Kidney (tissue), 13 donors: ENCODE measurements at regions not wholly inside any gene's neighbourhood (a gene's known extent, or its start where the extent isn't known, plus 50 kb on each side); places are given as distances from the start of the nearest gene placed in this dataset.
"Not testable (repeated sequence)": the region's sequence is repeated elsewhere in the genome, so short reads cannot be mapped to it uniquely, and the experiment has no call there.

Experiments
- DNase-seq, 5 donors: peaks; one replicate each; pipeline ENCODE4 v3.0.0-alpha.2; 2013 to 2020
- FAIRE-seq: peaks from 2 replicates; lab custom pipeline; 2012; peaks lifted over from hg19 to GRCh38; lab: Jason Lieb, UNC
- H3K27ac ChIP-seq, 2 donors: one replicate each; pipeline ENCODE4 v1.7.0; 2013; ENCODE audit warnings: low read depth in 2 of 2, low read length in 2 of 2, inconsistent platforms in 1 of 2
- H3K27me3 ChIP-seq: one replicate; pipeline ENCODE4 v1.7.1; 2013; ENCODE audit warnings: low read length, inconsistent platforms; ENCODE audit not compliant: control insufficient read depth, insufficient read depth
- H3K36me3 ChIP-seq, 3 donors: one replicate each; pipeline versions ENCODE4 v1.7.0 to v1.7.1; 2013; ENCODE audit warnings: low read length in 3 of 3, control low read depth in 1 of 3, inconsistent platforms in 1 of 3; ENCODE audit not compliant: insufficient read depth in 3 of 3, control insufficient read depth in 2 of 3
- H3K4me1 ChIP-seq, 3 donors: one replicate each; pipeline versions ENCODE4 v1.7.0 to v1.7.1; 2013; ENCODE audit warnings: low read length in 3 of 3, inconsistent platforms in 1 of 3, low read depth in 1 of 3; ENCODE audit not compliant: control insufficient read depth in 2 of 3, insufficient read depth in 2 of 3
- H3K4me3 ChIP-seq, 3 donors: one replicate each; pipeline versions ENCODE4 v1.7.0 to v1.8.1; 2013; ENCODE audit warnings: low read length in 3 of 3, control low read depth in 1 of 3, inconsistent platforms in 1 of 3
- H3K9ac ChIP-seq, 3 donors: one replicate each; pipeline versions ENCODE4 v1.7.0 to v1.7.1; 2013; ENCODE audit warnings: low read length in 3 of 3, control low read depth in 1 of 3, inconsistent platforms in 1 of 3
- H3K9me3 ChIP-seq, 3 donors: one replicate each; pipeline versions ENCODE4 v1.7.0 to v1.7.1; 2013; ENCODE audit warnings: low read length in 3 of 3, control low read depth in 1 of 3, inconsistent platforms in 1 of 3; ENCODE audit not compliant: control insufficient read depth in 2 of 3, insufficient read depth in 1 of 3
- CTCF ChIP-seq: IDR thresholded peaks from 3 replicates; pipeline ENCODE4 v1.5.1; 2012; ENCODE audit warnings: mild to moderate bottlenecking, moderate library complexity, borderline replicate concordance; ENCODE audit not compliant: insufficient read depth; ENCODE audit errors: extremely low read depth
- intact Hi-C: fragments of 100-400 bp; cut with DNase I; formaldehyde crosslinking; loops from one replicate; pipeline ENCODE4 v1.11.1; 2022
- donor health status: control.
- donor health status: control.
- donor health status: control.
- donor health status: control.
- donor health status: control.
- donor health status: DM: yes; HTN: yes; CAD: no.
- donor health status: Normal renal cell carcinoma (clear cell type).

GRCh38 chr19:29154163-29154562, 58.8 kb downstream of the UQCRFS1 start:
- no peaks in the 10 kb centered on the region for H3K27me3 ChIP-seq
- TF ChIP-seq CTCF = no peak
- no peaks in the 10 kb centered on the region for H3K36me3 ChIP-seq
- DNase-seq = no peak
- H3K9me3 ChIP-seq = peaks cover 0 to 13% (median 0%) of the 10 kb centered on the region in 3 donors
- no peak overlapping the region for H3K4me3 ChIP-seq
- H3K4me1 ChIP-seq = no peaks in the 10 kb centered on the region
- no peak overlapping the region for H3K27ac ChIP-seq
- intact Hi-C loops = no loop called here
- no peak overlapping the region for H3K9ac ChIP-seq
- FAIRE-seq = no peak

GRCh38 chr19:29145756-29146155, 67.2 kb downstream of the UQCRFS1 start:
- peaks cover 0 to 5% (median 0%) of the 10 kb centered on the region in 3 donors for H3K4me1 ChIP-seq
- FAIRE-seq (no peak), DNase-seq (peak in 1 of 5 donors; percentile 23)
- H3K9me3 ChIP-seq = peaks cover 0 to 2% (median 0%) of the 10 kb centered on the region in 3 donors
- TF ChIP-seq CTCF = no peak
- no peak overlapping the region for H3K9ac ChIP-seq
- no peak overlapping the region for H3K27ac ChIP-seq
- no peaks in the 10 kb centered on the region for H3K36me3 ChIP-seq
- no peak overlapping the region for H3K4me3 ChIP-seq
- intact Hi-C loops = no loop called here
- no peaks in the 10 kb centered on the region for H3K27me3 ChIP-seq

- H3K9ac ChIP-seq = no peak overlapping the region
- intact Hi-C loops = no loop called here
- H3K27me3 ChIP-seq = no peaks in the 10 kb centered on the region
- no peak for TF ChIP-seq CTCF
- H3K9me3 ChIP-seq = peaks cover 0 to 21% (median 12%) of the 10 kb centered on the region in 3 donors
- no peaks in the 10 kb centered on the region for H3K36me3 ChIP-seq
- peaks cover 0 to 5% (median 0%) of the 10 kb centered on the region in 3 donors for H3K4me1 ChIP-seq
- no peak overlapping the region for H3K27ac ChIP-seq
- FAIRE-seq (no peak), DNase-seq (no peak)
- no peak overlapping the region for H3K4me3 ChIP-seq
Observed at GRCh38 chr19:29143183-29143582, 69.8 kb downstream of the UQCRFS1 start.

- Histone ChIP-seq H3K4me1 (no peaks in the 10 kb centered on the region), H3K9me3 (peaks cover 0 to 21% (median 12%) of the 10 kb centered on the region in 3 donors), H3K4me3 (no peak overlapping the region), H3K27me3 (no peaks in the 10 kb centered on the region), H3K9ac (no peak overlapping the region), H3K27ac (no peak overlapping the region), H3K36me3 (no peaks in the 10 kb centered on the region)
- intact Hi-C loops = no loop called here
- no peak for TF ChIP-seq CTCF
- no peak for FAIRE-seq
- DNase-seq = no peak
Observed at GRCh38 chr19:29139227-29139626, 73.7 kb downstream of the UQCRFS1 start.

GRCh38 chr19:29138206-29138605, 74.7 kb downstream of the UQCRFS1 start:
- H3K9me3 ChIP-seq = peaks cover 0 to 21% (median 12%) of the 10 kb centered on the region in 3 donors
- FAIRE-seq, H3K9ac ChIP-seq, DNase-seq, H3K27me3 ChIP-seq, intact Hi-C loops, H3K4me3 ChIP-seq, H3K27ac ChIP-seq, H3K4me1 ChIP-seq, H3K36me3 ChIP-seq: not testable (repeated sequence)
